HL-60 (cell line): ENCODE measurements at regions not wholly inside any gene's neighbourhood (a gene's known extent, or its start where the extent isn't known, plus 50 kb on each side); places are given as distances from the start of the nearest gene placed in this dataset.
"Not testable (repeated sequence)": the region's sequence is repeated elsewhere in the genome, so short reads cannot be mapped to it uniquely, and the experiment has no call there.

Source experiments
- CTCF ChIP-seq: IDR thresholded peaks from one replicate; pipeline ENCODE4 v1.5.1; 2011; ENCODE audit warnings: low read length, control low read depth, inconsistent platforms; ENCODE audit not compliant: insufficient read depth
- REST ChIP-seq: IDR thresholded peaks from 2 replicates; pipeline ENCODE4 v1.6.1; 2012; ENCODE audit warnings: low read depth; ENCODE audit not compliant: insufficient replicate concordance

- not testable (repeated sequence) for TF ChIP-seq CTCF, REST
Measured at GRCh38 chr20:29781217-29781616, 1476.2 kb upstream of the DEFB115 start.
